ENCODE measurements at regions not wholly inside any gene's neighbourhood (a gene's known extent, or its start where the extent isn't known, plus 50 kb on each side); places are given as distances from the start of the nearest gene placed in this dataset.

DNA sequence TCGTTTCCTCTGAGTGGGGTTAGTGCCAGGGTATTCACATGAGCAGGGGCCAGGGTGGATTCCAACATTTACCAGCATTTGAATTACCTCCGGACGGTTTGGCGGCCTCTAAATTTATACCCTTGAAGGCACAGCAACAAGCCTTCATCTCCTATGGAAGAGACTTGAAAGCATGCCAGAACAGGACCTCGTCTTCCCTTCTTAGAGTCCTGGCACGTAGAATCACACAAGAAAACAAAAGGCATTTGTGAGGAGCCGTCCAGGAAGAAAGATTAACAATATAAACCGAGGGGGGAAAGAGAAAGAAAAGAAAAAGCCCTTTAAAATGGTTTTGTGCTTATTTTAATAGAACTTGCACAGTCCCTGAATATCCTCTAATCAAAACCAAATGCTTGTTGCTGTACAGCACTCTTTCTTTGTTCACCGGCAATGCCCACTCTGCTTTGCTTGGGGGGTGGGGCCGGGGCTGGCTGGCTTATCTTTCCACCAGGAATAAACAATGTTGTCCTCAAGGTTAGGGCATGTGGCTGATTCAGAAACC is 575.8 kb upstream of the ZNF462 start:
- DNase-seq = no peak

DNA sequence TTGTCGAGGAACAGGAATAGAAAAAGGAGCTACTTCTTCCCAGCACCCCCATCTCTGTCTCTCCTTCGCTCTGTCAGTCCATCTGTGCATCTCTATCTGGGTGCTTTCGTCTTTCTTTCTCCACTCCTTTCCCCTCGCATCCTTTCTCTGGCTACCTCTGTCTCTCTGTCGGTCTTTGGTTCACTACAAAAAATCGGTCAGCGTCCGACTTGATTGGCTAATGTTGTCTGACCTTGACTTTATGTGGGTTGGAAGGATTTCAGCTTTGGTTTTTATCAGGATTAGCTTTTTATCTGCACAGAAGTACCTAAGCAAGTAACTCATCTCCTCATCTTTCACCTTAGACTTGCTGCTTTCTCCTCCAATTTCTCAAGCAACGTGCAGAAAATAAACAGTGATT is 575.2 kb upstream of the ZNF462 start:
- no peak for DNase-seq

DNA sequence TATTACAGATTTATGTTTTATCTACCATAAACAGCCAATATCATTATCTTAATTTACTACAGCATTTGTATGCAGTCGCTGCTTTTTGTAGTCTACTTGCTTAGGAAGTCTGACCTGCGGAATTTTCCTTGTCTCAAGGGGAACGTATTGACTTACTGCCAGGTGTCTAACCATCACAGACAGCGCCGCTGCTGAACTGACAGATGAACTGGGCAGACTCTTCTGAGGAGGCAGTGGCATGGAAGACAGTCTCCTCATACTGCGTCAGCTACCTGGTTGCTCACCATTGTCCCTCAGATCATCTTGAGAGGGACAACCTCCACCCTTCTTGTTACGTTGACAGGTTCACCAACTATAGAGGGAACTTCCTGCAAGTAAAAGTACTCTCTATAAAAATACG is 574.3 kb upstream of the ZNF462 start:
- DNase-seq = no peak

DNA sequence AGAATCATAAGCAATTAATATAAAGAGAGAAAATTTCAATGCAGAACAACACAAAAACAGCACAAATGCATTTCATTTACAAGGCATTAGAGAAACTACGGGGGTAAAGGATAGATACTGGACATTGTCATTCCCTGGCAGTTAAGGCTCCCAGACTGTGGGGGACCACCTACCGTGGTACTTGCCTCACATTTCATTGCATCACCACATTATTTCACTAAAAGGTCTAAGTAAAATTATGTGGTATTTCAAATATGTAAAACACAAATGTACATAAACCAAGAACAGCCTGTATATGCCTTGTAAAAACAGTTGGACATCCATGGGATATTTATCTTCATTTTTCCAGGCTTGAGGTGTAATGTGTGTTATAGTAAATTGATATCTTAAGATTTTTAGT is 571.2 kb upstream of the ZNF462 start:
- no peak for DNase-seq

DNA sequence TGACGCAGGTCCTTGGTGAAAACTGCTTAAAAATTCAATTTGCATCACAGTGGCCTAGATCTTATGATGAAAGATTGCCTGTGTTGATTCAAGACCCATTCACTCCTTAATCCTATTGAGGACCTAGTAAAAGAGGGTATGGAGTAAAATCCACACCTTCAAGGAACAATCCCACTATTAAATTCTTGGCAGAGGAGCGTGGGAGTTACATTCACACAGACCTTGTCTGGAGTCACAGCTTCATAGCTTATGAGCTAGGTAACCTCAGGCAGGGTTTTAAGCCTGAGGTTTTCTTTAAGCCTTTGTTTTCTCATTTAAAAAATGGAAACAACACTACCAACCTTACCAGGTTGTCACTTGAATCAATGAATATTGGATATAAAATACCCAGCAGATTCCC is 566.5 kb upstream of the ZNF462 start:
- DNase-seq = no peak

DNA sequence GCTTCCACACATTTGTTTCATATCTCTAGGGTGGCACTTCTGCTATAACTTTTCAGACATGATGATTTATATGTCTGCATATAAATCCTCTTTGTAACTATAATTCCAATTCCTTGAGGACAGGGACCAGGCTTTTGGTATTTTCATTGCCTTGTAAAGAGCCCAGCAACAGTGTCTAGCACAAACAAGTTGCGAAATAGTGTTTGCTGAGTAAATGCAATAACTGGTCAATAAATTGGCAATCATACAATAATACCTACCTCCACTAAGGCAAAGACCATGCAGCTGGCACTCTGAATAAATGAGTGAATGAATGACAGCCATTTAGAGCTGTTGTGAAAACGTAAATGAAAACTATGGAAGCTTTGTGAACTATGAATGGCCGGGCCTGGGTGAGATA is 564.0 kb upstream of the ZNF462 start:
- no peak for DNase-seq

DNA sequence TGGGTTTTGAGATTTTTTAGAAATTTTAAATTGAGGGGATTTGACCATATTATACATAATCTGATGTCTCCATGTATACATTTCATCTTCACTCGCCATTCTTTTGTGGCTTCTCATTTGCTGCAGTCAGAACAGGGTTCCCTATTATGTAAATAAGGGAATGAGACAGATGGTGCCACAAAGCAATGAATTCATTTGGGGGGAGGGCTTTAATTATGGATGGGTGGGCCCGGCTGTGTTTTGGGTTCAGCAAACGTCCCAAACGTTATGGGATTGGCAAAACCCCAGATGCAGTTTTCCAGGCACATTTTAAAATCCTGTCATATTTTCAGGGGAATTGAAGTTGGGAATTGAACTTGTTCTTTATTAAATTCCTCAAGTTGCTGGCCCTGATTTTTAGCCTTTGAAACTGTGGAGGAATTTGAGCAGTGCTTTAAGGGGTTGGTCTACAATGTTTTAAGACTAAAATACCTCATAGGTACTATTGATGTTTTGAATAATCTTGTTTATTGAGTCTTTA is 558.5 kb upstream of the ZNF462 start:
- DNase-seq = no peak

DNA sequence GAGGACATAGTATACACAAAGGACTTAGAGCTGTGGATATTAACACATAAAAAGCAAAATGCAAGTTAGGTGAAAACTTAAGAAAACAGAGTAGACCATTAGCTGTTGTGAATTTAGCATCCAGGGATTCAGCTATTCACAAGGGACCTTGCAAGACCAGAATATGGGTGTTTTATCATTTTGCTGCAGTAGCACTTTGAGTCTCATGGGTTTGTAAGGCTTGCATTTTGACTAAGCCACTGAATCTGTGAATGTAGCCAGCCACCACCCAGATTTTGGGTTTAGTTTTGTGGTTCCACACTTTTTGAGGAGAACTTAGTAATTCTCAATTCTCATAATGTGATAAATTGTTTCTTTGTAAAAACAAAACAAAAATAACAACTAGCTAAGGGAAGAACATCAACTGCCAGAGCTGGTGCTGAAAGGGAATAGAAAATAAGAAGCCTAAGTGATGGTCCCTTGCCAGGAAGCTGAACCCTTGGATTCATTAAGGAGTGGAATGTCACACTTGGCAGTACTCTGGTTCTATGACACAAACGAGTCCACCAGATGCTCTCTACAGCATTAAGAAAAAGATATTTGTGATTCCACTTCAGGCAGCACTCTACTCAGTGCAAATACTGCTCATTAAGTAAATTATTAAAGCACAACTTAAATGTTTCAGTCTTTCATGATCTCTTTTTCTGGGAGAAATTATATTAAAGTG is 557.4 kb upstream of the ZNF462 start:
- DNase-seq = no peak

DNA sequence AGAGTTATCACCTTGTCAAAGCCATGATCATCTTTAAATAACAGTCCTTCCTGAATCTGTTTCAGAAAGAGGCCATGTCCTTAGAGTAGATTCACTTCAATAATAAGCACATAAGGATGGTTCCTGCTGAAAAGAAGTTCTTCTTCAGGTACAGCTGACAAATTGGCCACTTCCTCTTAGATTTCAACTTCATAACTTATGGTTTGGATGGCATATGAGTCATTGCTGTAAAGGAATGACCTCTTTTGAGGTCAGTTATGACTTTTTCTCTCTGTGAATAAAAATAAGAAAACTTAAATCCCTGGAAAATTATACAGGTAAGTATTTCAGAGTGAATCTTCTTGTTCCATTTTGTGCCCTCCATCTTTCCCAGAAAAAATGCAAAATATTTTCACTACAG is 555.3 kb upstream of the ZNF462 start:
- no peak for DNase-seq

DNA sequence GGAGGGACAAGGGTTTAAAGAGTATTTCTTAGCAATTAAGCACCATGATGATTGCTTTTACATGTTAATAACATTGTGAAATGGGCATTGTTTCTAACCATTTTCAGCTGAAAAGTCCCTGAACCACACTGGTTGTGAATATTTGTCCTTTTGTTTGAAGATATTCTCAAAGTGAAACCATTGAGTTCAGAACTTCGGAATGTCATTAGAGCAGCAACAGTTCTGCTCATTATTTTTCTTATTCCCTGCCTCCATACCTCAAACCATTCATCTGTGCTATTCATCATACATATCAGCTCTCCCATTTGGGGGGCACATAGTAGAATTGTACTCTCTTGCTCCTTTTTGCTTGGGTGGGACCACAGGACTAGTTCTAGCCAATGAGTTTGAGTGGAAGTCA is 553.0 kb upstream of the ZNF462 start:
- DNase-seq = no peak

DNA sequence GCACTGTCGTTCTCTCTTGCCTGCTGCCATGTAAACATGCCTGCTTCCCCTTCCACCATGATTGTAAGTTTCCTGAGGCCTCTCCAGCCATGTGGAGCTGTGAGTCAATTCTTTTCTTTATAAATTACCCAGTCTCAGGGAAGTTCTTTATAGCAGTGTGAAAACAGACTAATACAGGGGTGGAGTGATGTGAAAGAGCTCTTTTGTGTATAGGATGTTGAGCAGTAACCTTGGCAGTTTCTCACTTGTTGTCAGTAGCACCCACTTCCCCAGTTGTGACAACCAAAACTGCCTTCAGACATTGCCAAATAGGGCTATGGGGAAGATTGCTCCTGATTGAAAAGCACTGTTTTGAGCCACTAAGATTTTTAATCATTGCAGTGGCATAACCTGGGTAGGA is 552.2 kb upstream of the ZNF462 start:
- no peak for DNase-seq

DNA sequence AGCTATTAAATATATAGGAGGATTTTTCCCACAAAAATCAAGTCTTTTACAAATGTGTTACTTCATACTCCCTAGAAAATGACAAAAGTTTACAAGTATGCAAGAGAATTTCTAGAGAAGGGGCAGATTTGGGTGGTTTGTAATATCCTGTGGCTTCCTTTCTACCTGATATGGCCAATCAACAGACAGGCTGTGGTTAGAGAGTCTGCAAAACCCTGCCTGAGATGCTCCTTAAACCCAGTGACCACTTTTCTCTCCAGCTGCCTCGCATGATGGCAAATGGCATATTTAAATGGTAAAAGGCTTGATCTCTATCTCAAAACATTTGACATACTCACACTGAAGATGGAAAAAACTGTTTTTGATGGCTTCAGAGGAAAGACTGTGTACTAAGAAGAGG is 550.1 kb upstream of the ZNF462 start:
- no peak for DNase-seq

DNA sequence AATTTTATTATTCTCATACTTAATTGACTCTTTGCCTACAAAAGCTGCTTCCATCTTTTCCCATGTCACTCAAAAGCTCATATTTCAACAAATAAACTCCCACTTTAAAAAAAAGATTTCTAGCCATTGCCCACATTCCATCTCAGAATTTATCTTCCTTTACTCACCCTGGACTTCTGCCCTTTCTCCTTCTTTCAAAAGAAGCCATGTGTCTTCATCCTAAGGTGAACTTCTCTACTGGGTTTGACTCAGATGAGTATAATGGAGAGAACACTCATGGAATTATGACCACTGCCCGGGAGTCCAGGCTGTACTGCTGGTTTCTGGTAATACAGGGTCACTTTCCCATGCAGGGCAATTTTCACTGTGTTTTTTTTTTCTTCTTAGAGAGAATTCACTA is 548.5 kb upstream of the ZNF462 start:
- no peak for DNase-seq

DNA sequence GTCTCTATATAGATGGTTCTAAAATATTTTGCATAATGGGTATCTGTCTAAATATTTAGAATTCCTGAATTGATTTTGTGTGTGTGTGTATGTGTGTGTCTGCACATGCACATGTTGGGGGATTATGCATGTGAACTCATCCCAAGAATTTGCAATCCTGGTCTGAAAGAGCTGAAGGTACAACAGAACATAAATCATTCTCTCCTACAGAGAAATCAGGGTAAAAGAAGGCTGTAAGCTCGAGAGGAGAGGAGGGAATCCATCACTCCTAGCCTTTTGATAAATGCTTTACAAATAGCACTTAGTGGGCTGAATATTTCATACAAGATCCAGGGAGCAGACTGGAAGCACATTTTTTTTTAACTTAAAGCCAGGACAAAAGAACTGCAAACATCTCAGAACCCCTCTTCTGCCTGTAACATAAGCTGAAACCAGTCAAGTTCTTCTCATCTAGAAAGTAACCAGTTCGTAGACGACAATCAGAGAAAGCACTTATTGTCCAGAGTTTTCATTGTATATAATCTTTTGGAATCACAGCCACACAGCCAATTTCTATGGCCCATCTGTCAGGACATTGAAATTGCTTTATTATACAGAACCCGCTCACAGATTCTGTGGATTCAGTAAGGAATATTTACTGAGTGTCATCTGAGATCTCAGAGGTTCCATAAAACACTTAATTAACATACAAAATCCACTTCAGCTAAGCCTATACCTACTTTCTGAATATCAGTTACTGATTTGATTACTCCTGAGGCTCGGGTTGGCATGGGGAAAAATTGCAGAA is 541.4 kb upstream of the ZNF462 start:
- peak; percentile 52 for DNase-seq

DNA sequence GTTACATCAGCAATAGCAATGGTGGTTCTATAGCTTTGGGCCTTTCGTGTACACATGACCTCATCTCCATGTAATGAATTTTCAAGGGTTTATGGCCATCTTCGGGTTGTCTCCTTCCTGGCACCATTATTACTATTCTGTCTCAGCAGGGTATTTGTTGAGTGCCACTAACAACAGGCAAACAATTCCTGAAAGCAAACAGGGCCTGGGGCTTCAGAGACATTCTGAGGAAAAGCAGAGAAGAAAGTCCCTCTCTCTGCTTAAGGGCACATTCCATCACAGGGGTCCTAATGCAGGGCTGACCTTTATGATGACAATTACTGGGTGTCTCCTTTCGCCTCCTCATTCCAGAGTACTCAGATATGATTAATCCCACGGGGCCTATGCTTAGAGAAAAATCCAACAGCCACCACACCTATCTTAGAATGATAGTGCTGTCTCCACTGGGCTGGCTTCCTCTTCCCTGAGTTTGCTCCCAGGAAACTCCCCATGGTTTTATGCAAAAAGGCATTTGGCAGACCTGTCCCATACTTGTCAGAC is 540.2 kb upstream of the ZNF462 start:
- DNase-seq = no peak

DNA sequence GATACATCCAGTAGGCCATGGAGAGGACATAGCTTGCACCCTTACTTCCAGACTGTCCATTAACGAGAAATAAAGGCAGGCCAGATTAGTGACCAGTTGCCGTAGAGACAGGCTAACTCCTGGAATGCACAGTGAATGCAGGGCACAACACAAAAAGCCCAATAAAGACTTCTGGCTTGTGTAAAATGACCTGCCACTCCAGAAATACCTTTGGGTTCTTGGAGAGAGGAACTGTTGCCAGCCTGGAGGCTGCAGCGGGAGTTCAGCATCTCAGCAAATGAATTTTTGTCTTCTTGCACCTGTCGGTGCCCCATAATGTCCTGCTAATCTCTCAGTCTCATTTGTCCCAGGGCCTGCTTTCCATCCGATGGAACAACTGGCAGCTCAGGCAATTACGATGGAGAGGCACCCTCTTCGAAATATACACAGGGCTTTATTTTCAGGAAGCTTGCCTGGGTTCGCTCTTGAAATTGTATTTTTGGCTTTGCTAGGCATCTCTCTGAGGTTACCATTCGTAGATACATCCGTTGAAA is 538.8 kb upstream of the ZNF462 start:
- no peak for DNase-seq

DNA sequence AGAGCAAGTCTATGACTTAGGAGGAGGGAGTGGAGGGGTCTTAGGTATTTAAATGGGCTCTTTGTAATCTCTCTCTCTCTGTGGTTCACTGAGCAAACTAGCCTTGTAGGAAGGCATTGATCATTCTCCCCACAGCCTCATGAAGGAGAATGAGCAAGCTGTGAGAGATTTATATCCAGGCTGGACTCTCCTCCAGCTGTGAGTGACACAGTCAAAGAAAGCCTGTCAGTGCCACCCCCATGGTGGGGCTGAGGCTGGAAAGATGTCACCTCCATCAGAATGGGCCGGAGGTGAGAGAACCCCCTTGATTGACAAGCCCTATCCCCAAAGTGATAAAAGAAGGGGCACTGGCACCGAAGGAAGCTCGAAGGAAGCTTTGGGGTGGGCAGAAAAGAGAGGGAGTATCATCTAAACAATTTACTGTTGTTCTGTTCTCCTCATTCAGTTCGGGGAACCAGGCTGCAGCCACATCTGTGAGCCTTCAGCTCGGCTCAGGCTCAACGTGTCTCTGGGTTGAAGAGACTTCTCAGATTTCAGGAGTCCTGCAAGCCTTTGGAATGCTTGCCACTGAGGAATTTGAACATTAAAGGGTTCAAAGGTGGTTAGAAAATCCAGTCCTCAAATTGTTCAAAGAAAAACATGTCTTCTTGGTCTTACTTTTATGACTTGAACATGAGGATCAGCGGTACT is 538.2 kb upstream of the ZNF462 start:
- no peak for DNase-seq

DNA sequence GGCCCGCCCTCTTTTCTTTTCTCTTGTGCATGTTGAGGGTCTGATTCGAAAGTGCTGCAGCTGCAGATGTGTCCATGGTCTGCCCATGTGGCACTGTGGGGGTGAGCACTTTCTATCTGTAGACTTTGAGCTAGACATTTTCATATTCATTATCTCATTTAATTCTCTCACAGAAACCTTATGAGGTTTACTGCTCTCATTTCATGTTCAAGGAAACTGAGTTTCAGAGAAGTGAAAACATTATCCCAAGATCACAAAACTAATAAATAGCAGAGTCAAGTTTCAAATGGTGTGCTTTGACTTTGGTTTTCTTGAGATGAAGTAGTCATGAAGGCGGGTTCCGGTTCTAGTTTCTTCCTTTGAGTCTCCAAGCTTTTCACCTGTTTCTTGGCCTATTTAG is 536.5 kb upstream of the ZNF462 start:
- no peak for DNase-seq

DNA sequence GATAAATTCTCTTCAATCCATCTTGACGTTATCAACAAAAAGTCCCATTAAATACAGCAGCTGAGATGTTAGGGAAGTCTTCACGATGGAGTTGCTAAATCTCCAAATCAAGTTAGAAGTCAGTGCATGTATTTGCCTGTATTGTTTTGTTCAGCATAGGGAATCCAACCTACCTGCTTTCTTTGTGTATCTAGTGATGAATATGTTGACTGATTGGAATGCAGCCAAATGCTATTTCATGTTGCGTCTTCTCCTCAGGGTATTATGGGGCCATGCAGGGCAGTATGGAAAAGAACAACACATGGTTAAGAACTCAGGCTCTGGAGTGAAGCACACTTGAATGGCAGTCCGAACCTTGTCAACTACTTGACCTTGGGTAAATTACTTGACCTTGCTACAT is 529.5 kb upstream of the ZNF462 start:
- DNase-seq = peak; percentile 90

DNA sequence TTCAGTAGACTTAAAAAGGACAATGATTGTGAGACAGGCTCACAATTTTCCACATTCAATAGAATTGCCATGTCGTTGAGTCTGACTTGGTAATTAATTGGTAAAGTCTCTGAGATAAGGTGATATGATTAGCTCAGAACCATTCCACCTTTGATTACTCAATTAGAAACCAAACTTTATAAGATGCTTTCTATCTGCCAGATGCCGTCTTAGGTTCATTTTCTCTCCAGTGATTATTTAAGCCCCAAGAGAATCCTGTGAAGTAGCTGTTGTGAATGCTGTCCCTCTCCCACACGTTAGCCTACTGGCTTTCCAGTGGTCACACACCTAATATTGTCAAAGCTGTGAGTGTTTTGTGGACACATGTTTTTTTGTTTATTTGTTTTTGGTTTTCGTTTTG is 528.9 kb upstream of the ZNF462 start:
- peak; percentile 31 for DNase-seq

DNA sequence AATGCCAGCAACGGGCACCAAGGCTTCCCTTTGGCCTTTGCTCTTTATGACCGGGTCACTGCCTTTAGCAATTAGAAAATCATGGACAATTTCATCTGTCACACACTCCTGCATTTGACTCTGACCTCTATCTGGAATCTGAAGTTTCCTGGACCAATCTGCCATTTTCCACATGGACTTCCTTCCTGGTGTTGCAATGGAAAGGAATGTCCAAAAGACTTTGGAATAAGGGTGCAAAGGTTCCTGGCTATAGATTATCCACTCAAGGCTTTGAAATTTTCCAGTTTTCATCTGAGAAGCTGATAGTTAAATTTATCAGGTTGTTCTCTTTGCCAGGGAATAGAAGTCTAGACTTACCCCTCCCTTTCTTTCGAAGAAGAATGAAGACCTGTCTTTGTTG is 523.1 kb upstream of the ZNF462 start:
- no peak for DNase-seq

DNA sequence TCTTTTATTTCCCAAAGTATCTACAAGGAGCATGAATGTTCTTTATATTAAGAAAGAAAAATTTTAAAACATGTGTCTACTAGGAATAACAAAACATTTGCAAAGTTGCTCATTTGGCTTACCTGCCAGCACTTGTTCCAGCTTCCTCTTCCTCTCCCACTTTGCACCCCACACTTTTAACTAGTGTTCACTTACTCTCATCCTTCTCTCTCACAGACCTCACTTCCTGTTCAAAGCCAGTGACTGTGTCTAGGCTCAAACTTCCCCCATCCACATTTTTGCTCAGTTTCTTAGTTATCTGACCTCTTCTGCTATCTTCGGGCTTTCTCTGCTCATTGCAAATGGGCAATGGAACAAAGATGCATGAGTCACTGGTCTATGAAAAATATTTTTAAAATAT is 512.2 kb upstream of the ZNF462 start:
- DNase-seq = no peak

DNA sequence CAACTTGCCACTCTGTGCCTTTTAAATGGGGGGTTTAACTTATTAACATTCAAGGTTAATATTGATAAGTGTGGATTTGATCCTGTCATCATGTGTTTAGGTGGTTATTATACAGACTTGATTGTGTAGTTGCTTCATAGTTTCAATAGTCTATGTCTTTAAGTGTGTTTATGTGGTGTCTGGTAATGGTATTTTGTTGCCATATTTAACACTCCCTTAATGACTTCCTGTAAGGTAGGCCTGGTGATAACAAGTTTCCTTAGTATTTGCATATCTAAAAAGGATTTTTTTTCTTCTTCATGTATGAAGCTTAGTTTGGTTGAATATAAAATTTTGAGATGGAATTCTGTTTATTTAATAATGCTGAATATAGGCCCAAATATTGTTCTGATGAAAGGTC is 506.0 kb upstream of the ZNF462 start:
- no peak for DNase-seq
